ENCODE measurements at regions not wholly inside any gene's neighbourhood (a gene's known extent, or its start where the extent isn't known, plus 50 kb on each side); places are given as distances from the start of the nearest gene placed in this dataset.
A peak's percentile ranks its signal among the peaks of the same experiment; 100 is the strongest.
"Not testable (repeated sequence)": the region's sequence is repeated elsewhere in the genome, so short reads cannot be mapped to it uniquely, and the experiment has no call there.

GRCh38 chr15:38818157-38818790 is 253.7 kb upstream of the RASGRP1 start:
- no peak for DNase-seq

GRCh38 chr15:38819387-38819950 is 254.9 kb upstream of the RASGRP1 start:
- DNase-seq: no peak

DNA sequence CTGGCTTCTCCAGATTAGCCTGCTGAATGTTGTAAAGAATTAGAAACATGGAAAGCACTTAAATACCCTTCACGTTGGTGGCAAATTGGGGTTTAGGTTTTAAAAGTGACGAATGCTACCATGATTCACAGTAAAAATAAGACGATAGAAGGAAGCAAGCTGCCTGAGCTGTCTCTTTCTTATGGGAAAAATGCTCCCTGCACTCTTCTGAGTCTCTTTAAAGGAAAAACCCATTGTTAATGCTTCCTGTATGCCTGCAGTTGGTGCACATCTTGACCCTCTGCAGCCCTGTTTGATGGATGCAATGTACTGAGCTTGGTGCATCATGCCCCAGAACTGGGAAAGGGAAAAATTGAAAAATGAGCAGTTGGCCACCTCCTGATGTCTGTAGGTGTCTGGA is 258.6 kb upstream of the RASGRP1 start:
- no peak for DNase-seq

DNA sequence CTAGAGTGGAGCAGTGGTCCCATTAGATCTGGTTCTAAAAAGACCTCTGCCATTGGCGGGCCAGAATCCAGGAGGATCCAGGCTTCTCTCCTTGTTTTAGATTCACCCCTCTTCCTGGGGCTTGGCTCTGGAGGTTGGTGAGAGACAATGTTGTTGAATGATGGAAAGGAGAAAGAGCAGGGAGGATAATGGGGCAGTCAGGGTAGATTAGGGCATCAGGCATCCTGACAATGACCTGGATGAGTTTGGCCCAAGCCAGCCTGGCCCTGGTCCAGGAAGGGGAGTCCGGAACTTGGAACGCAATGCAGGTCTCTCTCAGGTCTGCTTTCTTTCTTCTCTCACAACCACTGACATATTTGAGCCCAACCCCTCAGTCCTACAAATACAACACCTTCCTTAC is 260.1 kb upstream of the RASGRP1 start:
- no peak for DNase-seq

DNA sequence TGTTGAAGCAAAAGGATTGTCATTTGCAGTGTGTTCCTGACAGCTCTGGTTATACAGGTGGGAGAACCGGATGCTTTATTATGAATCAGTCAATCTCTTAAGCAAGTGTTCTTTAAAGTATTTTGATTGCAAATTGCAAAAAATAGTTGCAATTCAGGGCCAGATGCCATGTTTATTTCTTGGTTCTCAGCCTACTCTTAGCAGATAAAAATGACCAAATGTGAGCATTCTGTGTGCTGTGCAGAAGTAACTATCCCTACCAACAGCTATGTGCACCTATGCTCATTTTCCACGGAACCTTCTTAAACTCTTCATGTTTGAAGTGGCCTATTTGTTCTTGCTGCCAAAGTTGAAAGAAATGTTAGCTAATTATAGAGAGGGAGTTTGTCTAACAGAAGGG is 262.3 kb upstream of the RASGRP1 start:
- no peak for DNase-seq

GRCh38 chr15:38828031-38828532 is 263.5 kb upstream of the RASGRP1 start:
- DNase-seq: no peak

DNA sequence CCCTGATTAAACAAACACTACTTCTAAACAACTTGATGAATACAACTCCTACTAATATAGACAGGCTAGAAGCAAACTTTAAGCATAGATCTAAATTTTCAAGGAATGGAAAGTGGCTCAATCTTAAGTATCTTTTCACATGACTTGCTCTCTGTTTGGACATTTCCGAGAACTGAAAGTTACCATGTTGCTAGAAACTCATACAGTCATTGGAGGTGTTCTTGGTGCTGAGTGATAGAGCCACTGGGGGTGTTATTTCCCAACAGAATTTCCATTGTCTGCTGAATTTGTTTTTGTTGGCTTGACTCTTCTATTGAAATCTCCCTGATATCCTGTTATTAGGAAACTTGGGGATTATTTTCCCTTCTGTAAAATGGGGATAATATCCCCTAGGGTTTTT is 264.5 kb upstream of the RASGRP1 start:
- DNase-seq: no peak

DNA sequence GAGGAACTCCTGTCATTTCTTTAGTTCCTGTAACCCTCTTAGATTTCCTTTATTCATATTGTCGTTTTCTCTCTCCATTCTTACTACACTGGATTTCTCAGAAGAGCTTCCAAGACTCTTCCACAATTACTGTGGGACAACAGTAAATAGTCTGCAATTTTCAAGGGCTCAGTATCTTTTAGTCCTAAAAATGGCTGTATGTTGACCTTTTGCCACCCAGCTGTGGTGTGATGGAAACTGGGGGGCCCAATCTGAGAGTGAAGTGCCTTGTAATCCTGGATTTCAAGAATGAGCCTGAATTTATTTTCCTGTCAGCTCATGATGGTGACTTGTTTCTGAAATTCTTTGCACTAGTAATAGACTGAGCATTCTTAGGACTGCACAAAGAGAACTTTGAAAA is 277.6 kb upstream of the RASGRP1 start:
- no peak for DNase-seq

- no peak for DNase-seq
Observed at GRCh38 chr15:38843051-38843501, 278.5 kb upstream of the RASGRP1 start.

DNA sequence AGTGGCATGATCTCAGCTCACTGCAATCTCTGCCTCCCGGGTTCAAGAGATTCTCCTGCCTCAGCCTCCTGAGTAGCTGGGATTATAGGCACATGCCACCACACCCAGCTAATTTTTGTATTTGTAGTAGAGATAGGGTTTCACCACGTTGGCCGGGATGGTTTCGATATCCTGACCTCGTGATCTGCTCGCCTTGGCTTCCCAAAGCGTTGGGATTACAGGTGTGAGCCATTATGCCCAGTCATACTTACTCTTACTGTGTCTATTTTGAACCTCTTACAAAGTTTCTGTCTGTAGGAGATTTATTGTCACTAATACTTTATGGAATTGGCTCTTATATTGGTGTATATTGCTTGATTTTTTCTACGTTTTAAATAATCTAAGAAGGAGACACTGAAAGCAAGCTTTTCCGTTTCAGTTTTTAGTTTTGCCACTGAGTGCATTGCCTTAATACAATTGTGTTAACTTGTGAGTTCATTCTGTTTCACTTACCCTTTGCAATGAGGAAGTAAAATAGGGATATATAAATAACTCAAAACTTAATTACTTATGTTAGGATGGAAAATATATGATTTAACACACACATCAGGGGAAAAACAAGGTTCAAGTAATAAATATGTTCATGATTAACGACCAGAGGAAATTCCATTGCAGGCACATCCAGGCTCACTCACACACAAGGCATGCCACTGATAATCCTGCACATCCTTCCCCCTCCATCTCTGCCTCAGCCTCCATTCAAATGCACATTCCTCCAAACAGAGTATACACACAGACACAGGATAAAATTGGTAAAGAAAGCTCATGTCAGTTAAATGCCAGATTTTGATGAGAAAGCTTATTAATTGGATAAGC is 279.3 kb upstream of the RASGRP1 start:
- DNase-seq: peak; percentile 47

- DNase-seq: no peak
Observed at GRCh38 chr15:38844736-38845135, 280.1 kb upstream of the RASGRP1 start.

- no peak for DNase-seq
Observed at GRCh38 chr15:38846346-38846745, 281.7 kb upstream of the RASGRP1 start.

- DNase-seq: no peak
Observed at GRCh38 chr15:38847666-38848065, 283.1 kb upstream of the RASGRP1 start.

- DNase-seq: no peak
Observed at GRCh38 chr15:38849046-38849445, 284.4 kb upstream of the RASGRP1 start.

DNA sequence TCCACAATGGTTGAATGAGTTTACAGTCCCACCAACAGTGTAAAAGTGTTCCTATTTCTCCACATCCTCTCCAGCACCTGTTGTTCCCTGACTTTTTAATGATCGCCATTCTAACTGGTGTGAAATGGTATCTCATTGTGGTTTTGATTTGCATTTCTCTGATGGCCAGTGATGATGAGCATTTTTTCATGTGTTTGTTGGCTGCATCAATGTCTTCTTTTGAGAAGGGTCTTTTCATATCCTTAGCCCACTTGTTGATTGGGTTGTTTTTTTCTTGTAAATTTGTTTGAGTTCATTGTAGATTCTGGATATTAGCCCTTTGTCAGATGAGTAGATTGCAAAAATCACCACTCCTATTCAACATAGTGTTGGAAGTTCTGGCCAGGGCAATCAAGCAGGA is 287.6 kb upstream of the RASGRP1 start:
- DNase-seq: not testable (repeated sequence)

- DNase-seq: no peak
Observed at GRCh38 chr15:38853608-38854007, 289.0 kb upstream of the RASGRP1 start.

DNA sequence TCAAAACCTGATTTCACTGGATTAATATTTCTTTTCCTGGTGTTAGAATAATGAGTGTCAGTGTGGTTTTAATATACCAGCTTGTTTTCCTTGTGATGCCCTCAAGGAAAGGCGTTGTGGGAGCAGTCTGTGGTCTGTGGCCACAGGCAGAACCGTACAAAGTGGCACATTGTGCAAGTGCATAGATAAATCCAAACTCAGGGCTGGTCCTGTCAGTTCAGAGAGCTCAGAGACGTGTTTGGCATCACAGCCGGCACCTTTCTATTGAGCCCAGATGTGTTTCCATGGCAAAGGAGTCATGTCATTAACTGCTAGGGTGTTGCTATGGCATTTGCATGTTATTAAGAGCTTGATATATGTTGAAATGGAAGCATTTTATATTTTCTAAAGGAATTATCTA is 289.9 kb upstream of the RASGRP1 start:
- peak; percentile 58 for DNase-seq

GRCh38 chr15:38857814-38858213 is 293.2 kb upstream of the RASGRP1 start:
- DNase-seq: no peak

GRCh38 chr15:38859574-38859973 is 295.0 kb upstream of the RASGRP1 start:
- no peak for DNase-seq

DNA sequence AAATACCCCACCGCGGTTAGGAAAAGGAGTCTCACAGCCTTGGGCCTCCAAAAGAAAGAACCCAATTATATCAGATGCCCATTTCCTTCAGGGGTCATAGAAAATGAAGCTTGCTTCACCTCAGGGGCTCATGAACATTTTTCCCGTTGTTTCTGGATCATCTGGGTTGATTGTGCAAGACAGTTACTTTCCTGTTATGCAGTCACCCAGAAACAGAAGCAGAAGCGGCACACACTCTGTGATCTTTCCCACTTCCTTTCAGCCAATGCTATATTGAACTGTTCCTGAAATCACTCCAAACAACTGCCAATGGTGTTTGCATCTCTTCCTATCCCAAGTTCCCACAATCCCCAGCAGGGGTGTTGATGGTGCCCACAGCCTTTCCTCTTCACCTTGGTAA is 295.6 kb upstream of the RASGRP1 start:
- peak; percentile 72 for DNase-seq

DNA sequence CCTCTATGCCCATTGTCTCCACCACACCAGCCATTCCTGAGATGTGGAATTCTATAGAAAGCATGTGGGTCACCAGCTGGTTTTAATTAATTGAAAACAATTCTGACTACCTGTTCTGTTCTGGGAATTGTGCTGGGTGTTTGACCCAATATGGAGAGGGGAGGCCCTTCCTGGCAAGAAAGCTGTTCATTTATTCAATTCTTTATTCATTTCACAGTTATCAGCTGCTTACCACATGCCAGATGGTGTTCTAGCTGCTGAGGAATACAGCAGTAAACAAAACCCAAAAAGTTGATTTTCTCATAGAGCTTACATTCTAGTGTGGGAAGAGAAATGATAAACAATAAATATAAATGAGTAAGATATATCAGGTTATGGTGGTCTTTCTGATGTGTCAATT is 296.1 kb upstream of the RASGRP1 start:
- no peak for DNase-seq

- no peak for DNase-seq
Observed at GRCh38 chr15:38861108-38861507, 296.5 kb upstream of the RASGRP1 start.

DNA sequence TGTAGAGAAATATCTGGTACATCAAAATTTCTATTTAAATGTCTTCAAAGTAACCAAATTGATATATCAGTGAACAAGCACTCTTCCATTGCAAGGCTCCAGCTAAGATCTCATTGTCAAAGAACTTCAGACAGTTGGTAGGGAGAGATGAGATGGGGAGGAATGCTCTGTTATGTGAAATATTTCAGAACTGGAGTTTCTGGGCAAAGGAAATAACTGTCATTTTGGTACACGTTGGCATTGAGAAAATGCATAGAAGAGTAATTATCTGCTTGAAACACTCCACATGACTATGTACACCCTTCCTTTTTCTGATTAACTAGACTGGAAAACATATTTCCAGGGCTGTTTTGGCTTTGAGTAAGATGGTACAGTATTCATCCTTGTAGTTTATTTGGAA is 297.5 kb upstream of the RASGRP1 start:
- DNase-seq: no peak

DNA sequence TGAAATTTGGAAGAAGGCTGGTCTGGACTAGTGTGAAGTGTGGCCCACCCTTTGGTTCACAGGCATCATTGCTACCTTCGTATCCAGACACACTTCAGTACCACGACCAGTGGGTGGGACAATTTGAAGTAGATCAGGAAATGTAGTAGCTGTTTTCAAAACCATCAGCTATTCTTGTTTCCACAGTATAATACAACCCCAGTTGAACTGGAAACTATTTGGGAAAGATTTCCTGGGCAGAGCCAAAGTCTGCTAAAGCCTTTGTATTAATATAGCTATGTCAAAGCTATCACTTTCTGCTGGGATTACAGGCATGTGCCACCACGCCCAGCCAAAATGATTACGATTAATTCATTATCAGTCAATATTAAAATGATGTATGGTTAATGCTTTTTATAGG is 298.8 kb upstream of the RASGRP1 start:
- DNase-seq: no peak
